ENCODE measurements at regions not wholly inside any gene's neighbourhood (a gene's known extent, or its start where the extent isn't known, plus 50 kb on each side); places are given as distances from the start of the nearest gene placed in this dataset.
"Not testable (repeated sequence)": the region's sequence is repeated elsewhere in the genome, so short reads cannot be mapped to it uniquely, and the experiment has no call there.

DNA sequence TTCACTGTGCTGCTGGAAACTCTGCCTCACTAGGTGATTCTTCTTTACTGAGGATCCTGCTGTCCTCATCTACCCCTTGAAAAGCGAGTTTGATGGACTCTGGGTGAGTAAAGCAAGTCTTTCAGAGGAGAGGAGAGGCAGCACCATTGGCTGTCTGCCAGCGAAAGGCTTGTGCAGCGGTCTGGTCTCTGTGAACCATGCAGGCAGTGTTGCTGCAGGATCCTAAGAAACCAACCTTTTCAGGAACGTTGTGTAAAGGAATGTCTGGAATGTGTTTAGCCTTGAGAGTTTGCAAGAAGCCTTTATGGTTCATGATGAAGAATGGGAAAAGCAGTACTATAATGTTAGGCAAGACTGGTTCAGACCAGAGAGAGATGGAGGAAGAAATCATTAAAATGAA, 53.4 kb upstream of the CCN1 start:
- H2BK20ac ChIP-seq (ENCODE audit: low read length); H4K20me1 ChIP-seq (replicated peaks in 1 of 2; ENCODE audit: control insufficient read depth in 1 of 2, insufficient read depth in 2 of 2, low read length in 2 of 2); H3K9ac ChIP-seq (replicated peaks in 1 of 4; ENCODE audit: extremely low read depth in 1 of 4, low read depth in 3 of 4, low read length in 3 of 4); H3K4me3 ChIP-seq (ENCODE audit: extremely low read depth in 1 of 4, insufficient read depth in 2 of 4, low read depth in 3 of 4, low read length in 4 of 4); H2BK5ac ChIP-seq (ENCODE audit: low read depth, low read length); H4K91ac ChIP-seq (replicated peaks; ENCODE audit: insufficient read length, low read length); H3K79me1 ChIP-seq (ENCODE audit: low read depth, low read length); H4K5ac ChIP-seq (ENCODE audit: insufficient read length, low read depth, low read length); CTCF ChIA-PET (ENCODE audit: partially characterized antibody); H3K18ac ChIP-seq (ENCODE audit: extremely low read depth, low read length); H3K27me3 ChIP-seq (replicated peaks in 1 of 4; ENCODE audit: control insufficient read depth in 3 of 4, extremely low read depth in 1 of 4, insufficient read depth in 3 of 4, low read length in 3 of 4); H2BK15ac ChIP-seq (ENCODE audit: low read length); H3K23me2 ChIP-seq (ENCODE audit: low read depth, low read length); H3K27ac ChIP-seq (ENCODE audit: low read depth, low read length); H3K4ac ChIP-seq (replicated peaks; ENCODE audit: insufficient read length, low read depth, low read length); H2AK5ac ChIP-seq (ENCODE audit: low read depth, low read length); DNase-seq (ENCODE audit: low read depth in 1 of 2, low spot score in 2 of 2); H3K4me2 ChIP-seq (ENCODE audit: insufficient read depth in 1 of 2, low read depth in 2 of 2, low read length in 2 of 2); H2BK12ac ChIP-seq (ENCODE audit: low read depth, low read length); H3K23ac ChIP-seq (ENCODE audit: insufficient read length); H3K9me3 ChIP-seq (ENCODE audit: insufficient read depth in 2 of 2, low read depth in 1 of 2, low read length in 1 of 2); H3K79me2 ChIP-seq (ENCODE audit: control insufficient read depth in 1 of 2, insufficient read depth in 2 of 2, low read length in 2 of 2); H3K14ac ChIP-seq (ENCODE audit: insufficient read length); H3K56ac ChIP-seq (replicated peaks; ENCODE audit: insufficient read length, low read depth, low read length); POLR2A ChIA-PET (ENCODE audit: partially characterized antibody); H3K4me1 ChIP-seq (replicated peaks in 1 of 4; ENCODE audit: control insufficient read depth in 3 of 4, insufficient read depth in 4 of 4, low read length in 3 of 4); H2BK120ac ChIP-seq (replicated peaks; ENCODE audit: low read depth, low read length); H4K8ac ChIP-seq (ENCODE audit: extremely low read depth, insufficient read depth, low read length); H3K36me3 ChIP-seq (ENCODE audit: control insufficient read depth in 2 of 4, insufficient read depth in 4 of 4, low read length in 3 of 4): not testable (repeated sequence)
- H2AFZ ChIP-seq (ENCODE audit: low read length): peak overlapping the region; percentile 96
- TF ChIP-seq TEAD4 (IDR thresholded peaks at IDR 0.05; ENCODE audit: low read depth, low read length): peak; percentile 73; the same call in 1 of the 2 replicates
- FAIRE-seq: peak; percentile 88
- 20% methylated on average over 4 of the region's 4 CpGs; no CpG with 5 or more reads in 1 of the 2 experiments for WGBS, 2 experiments (ENCODE audit: extremely low coverage in 1 of 2, insufficient coverage in 1 of 2, insufficient read length in 1 of 2, insufficient replicate concordance in 2 of 2, low coverage in 1 of 2, low lambda C conversion rate in 2 of 2, missing lambda C conversion rate in 1 of 2)

Data from H1 (cell line).